ENCODE measurements at regions not wholly inside any gene's neighbourhood (a gene's known extent, or its start where the extent isn't known, plus 50 kb on each side); places are given as distances from the start of the nearest gene placed in this dataset.

DNA sequence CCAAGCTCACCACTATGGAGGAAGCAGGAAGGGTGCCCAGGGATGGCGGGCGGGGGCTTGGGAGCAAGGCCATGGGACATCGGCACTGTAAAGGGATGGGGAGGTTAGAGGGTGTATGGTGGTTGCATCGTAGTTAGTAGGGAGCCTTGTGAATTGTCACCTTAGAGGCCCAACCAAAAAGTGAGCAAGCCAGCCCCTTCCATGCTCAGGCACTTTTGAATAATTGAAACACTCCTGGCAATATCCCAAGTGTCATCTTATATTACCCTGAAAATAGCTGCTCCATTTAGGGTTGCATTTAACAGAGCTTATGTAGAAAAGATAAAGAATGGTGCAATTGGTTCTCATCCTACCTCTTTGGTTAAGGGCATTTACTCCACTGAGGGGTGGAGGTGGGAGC is 169.2 kb downstream of the SAMD5 start:
- TF ChIP-seq, protein P1, sequence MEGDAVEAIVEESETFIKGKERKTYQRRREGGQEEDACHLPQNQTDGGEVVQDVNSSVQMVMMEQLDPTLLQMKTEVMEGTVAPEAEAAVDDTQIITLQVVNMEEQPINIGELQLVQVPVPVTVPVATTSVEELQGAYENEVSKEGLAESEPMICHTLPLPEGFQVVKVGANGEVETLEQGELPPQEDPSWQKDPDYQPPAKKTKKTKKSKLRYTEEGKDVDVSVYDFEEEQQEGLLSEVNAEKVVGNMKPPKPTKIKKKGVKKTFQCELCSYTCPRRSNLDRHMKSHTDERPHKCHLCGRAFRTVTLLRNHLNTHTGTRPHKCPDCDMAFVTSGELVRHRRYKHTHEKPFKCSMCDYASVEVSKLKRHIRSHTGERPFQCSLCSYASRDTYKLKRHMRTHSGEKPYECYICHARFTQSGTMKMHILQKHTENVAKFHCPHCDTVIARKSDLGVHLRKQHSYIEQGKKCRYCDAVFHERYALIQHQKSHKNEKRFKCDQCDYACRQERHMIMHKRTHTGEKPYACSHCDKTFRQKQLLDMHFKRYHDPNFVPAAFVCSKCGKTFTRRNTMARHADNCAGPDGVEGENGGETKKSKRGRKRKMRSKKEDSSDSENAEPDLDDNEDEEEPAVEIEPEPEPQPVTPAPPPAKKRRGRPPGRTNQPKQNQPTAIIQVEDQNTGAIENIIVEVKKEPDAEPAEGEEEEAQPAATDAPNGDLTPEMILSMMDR (IDR thresholded peaks at IDR 0.05; ENCODE audit: low read length) = no peak
- no peak for TF ChIP-seq EZH2 (IDR thresholded peaks at IDR 0.05; ENCODE audit: borderline replicate concordance, low read length)

Data from OCI-LY1 (cell line).